Subcutaneous abdominal adipose tissue (tissue), 5 donors: ENCODE measurements at regions not wholly inside any gene's neighbourhood (a gene's known extent, or its start where the extent isn't known, plus 50 kb on each side); places are given as distances from the start of the nearest gene placed in this dataset.
"Not testable (repeated sequence)": the region's sequence is repeated elsewhere in the genome, so short reads cannot be mapped to it uniquely, and the experiment has no call there.

Experiments used
- H3K27ac ChIP-seq: one replicate; pipeline ENCODE4 v1.7.0; 2013; ENCODE audit warnings: low read depth, mild to moderate bottlenecking, inconsistent platforms, low read length, moderate library complexity
- H3K27me3 ChIP-seq, 5 donors: one replicate each; pipeline ENCODE4 v1.7.0; 2013; ENCODE audit warnings: low read length in 5 of 5, inconsistent platforms in 1 of 5; ENCODE audit not compliant: control insufficient read depth in 5 of 5, insufficient read depth in 4 of 5
- H3K36me3 ChIP-seq, 5 donors: one replicate each; pipeline ENCODE4 v1.7.0; 2013; ENCODE audit warnings: low read length in 5 of 5; ENCODE audit not compliant: control insufficient read depth in 5 of 5, insufficient read depth in 5 of 5
- H3K4me1 ChIP-seq, 5 donors: one replicate each; pipeline ENCODE4 v1.7.0; 2013; ENCODE audit warnings: low read length in 5 of 5, mild to moderate bottlenecking in 3 of 5, moderate library complexity in 1 of 5; ENCODE audit not compliant: control insufficient read depth in 5 of 5, insufficient read depth in 5 of 5
- H3K4me3 ChIP-seq, 5 donors: one replicate each; pipeline ENCODE4 v1.7.0; 2013; ENCODE audit warnings: low read length in 5 of 5, low read depth in 1 of 5
- H3K9ac ChIP-seq, 5 donors: one replicate each; pipeline ENCODE4 v1.7.0; 2013; ENCODE audit warnings: low read length in 5 of 5, mild to moderate bottlenecking in 4 of 5, moderate library complexity in 3 of 5
- H3K9me3 ChIP-seq, 5 donors: one replicate each; pipeline ENCODE4 v1.7.0; 2013; ENCODE audit warnings: low read length in 5 of 5; ENCODE audit not compliant: control insufficient read depth in 5 of 5
- donor health status: healthy.
- donor health status: healthy.
- donor health status: healthy.
- donor health status: healthy.
- donor health status: healthy.

DNA sequence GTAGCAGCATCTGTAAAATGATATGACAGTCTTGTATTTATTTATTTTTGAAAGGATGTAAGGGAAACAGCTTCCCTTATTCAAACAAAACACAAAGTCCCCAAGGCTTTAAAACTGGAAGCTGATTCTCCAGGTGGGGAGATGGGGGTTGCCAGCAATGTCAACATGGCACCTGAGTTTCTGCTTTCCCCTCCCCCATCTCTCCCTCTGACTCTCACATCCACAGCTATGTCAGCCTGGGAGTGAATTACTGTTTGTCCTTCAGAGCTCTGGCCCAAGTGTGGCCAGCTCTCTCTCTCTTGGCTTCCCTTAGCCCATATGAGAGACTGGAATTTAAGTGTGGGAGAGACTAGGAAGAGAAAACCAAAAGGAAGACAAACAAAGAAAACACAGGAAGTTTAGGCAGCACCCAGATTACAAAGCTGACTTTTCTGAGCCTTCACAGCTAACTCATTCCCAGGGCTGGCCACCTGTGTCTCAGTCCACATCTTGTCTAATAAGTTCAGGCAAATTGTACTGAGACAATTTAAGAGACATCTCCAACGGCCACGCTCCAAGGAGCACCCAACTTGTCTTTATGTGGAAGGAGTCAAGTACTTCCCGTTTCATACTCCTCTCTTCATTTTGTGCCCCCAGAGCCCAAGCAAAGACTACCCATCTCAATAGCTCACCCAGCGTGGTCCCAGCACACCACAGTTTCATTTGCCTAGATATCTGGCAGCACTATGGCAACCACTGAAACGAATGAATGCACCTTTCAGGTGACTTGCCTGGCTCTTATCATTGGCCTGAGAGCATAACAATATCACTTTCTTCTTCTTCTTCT is 69.2 kb downstream of the SOX9 start:
- H3K4me1 ChIP-seq, result peaks cover 0 to 10% (median 8%) of the 10 kb centered on the region in 5 donors
- no peaks in the 10 kb centered on the region for H3K36me3 ChIP-seq
- peaks cover 0 to 21% (median 7%) of the 10 kb centered on the region in 5 donors for H3K27me3 ChIP-seq
- H3K9ac ChIP-seq, result no peak overlapping the region
- peaks cover 0 to 8% (median 0%) of the 10 kb centered on the region in 5 donors for H3K9me3 ChIP-seq
- H3K4me3 ChIP-seq, result no peak overlapping the region
- H3K27ac ChIP-seq, result no peak overlapping the region

DNA sequence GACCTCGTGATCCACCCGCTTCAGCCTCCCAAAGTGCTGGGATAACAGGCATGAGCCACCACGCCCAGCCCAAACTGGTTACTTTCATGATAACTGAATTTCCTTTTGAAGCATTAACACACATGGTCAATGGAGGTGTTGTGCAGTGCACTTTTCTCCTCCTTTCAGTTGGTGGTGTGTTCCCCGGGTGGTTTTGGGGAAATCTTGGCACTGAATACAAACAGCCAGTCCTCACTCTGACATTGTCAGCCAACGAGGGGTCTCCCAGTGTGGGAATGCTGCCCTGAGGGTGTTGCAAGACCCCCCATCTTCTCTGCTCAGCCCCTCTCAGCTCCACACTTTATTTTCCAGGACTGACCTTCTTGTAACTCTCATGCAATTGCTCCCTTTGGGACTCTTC is 70.5 kb downstream of the SOX9 start:
- H3K9ac ChIP-seq, result no peak overlapping the region
- H3K27me3 ChIP-seq, result peaks cover 0 to 12% (median 7%) of the 10 kb centered on the region in 5 donors
- H3K27ac ChIP-seq, result no peak overlapping the region
- H3K9me3 ChIP-seq, result peaks cover 0 to 8% (median 0%) of the 10 kb centered on the region in 5 donors
- H3K4me3 ChIP-seq, result no peak overlapping the region
- H3K36me3 ChIP-seq, result no peaks in the 10 kb centered on the region
- peaks cover 0 to 10% (median 5%) of the 10 kb centered on the region in 5 donors for H3K4me1 ChIP-seq

DNA sequence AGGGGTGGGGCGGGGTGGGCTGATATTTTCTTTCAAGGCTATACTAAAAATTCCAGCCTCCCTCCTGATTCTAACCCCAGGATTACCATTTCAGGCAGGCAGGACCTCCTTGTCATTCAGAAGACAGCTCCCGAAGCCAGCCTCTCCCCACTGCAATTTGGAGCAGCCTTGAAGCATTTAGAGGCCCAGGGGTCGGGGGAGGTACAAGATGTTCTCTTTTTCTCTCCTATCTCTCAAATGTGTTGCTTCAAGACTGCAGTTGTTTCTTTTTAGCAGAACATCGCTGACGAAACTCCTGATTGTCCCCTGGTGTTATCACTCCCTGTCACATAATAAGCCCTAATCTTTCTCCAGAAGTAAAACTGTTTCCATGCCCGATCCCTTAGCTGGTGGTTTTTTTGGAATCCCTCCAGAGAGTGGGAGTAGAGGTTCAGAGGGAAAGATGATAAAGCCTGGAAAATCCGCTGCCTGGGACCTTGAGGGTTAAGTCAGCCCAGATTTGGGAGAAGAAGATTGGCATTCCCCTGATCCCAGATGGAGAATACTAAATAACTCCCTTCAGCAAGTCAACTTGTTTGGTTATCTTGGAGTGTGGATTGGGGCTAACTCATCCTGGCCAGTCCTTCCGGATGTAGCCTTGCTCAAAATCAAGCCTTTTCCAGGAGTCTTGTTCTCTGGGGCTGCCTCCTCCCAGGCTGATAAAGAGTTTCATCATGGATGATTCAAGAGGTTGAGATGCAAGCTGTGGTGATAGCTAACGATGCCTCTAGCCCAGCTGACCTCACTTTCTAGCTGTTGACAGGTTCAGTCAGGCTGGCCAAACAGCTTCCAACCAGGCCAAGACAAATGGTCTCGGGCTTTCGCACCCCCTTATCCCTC is 71.3 kb downstream of the SOX9 start:
- Histone ChIP-seq H3K27ac (no peak overlapping the region), H3K36me3 (no peaks in the 10 kb centered on the region), H3K9me3 (peaks cover 0 to 8% (median 0%) of the 10 kb centered on the region in 5 donors), H3K4me3 (no peak overlapping the region), H3K27me3 (peaks cover 0 to 12% (median 6%) of the 10 kb centered on the region in 5 donors), H3K9ac (no peak overlapping the region), H3K4me1 (peaks cover 0 to 10% (median 5%) of the 10 kb centered on the region in 5 donors)

DNA sequence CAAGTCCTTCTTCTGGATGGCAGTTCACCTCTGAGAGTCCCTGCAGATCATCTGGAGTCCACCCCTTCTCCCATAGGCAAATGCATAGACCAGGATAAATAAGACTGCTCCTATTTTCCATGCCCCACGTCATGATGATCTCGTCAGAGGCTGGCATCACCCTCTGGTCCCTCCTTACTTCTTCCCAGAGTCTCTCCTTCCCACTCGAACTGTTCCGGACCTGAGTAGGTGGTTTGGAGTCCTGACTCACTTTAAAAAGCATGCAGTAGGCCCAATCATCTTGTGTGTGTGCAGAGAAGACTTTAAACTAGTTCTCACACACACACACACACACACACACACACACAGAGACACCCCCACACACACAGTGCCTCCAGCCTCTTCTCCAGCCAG is 72.0 kb downstream of the SOX9 start:
- Histone ChIP-seq H3K27me3 (peaks cover 0 to 12% (median 0%) of the 10 kb centered on the region in 5 donors), H3K9ac (no peak overlapping the region), H3K4me1 (peaks cover 0 to 8% (median under 1%) of the 10 kb centered on the region in 5 donors), H3K27ac (no peak overlapping the region), H3K4me3 (no peak overlapping the region), H3K36me3 (no peaks in the 10 kb centered on the region), H3K9me3 (peaks cover 0 to 8% (median 0%) of the 10 kb centered on the region in 5 donors)

DNA sequence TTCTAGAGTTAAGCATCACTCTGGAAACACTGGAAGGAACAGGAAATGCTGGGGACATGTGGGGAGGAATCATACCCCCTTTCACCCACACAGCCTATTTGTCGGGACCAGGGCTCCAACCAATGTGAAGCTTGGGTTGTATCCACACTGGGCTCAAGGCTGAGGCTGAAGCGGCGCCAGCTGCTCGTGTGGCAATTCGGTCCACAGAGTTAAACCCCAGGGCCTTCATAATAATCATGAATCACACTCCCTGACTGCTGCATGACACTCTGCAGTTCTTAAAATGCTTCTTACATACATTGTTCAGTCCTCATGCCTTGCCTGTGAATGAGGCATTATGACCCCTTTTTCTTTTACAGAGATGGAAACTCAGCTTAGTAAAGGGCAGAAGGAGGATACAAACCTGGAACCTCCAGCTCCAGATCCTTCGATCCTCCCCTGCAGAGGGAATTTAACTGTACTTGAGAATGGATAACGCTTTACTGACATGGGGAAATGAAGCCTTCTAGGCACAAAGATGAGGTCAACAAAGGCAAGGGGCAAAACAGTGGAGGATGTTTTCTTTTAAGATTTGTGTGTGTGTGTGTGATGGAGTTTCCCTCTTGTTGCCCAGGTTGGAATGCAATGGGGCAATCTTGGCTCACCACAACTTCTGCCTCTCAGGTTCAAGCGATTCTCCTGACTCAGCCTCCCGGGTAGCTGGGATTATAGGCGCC is 72.7 kb downstream of the SOX9 start:
- no peak overlapping the region for H3K4me3 ChIP-seq
- H3K9me3 ChIP-seq, result peaks cover 0 to 8% (median 0%) of the 10 kb centered on the region in 5 donors
- H3K4me1 ChIP-seq, result peaks cover 0 to 8% (median 0%) of the 10 kb centered on the region in 5 donors
- no peak overlapping the region for H3K27ac ChIP-seq
- H3K9ac ChIP-seq, result no peak overlapping the region
- no peaks in the 10 kb centered on the region for H3K36me3 ChIP-seq
- H3K27me3 ChIP-seq, result peaks cover 0 to 12% (median 0%) of the 10 kb centered on the region in 5 donors

DNA sequence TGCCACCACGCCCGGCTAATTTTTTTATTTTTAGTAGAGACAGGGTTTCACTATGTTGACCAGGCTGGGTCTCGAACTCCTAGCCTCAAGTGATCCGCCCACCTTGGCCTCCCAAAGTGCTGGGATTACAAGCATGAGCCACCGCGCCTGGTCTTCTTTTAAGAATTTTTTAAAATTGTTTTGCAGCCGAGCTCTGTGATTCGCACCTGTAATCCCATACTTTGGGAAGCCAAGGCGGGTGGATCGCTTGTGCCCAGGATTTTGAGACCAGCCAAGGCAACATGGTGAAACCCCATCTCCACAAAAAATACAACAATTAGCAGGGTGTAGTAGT is 73.3 kb downstream of the SOX9 start:
- H3K36me3 ChIP-seq, H3K27ac ChIP-seq, H3K9me3 ChIP-seq, H3K4me1 ChIP-seq, H3K9ac ChIP-seq, H3K4me3 ChIP-seq: not testable (repeated sequence)
- H3K27me3 ChIP-seq, result peaks cover 0 to 12% (median 0%) of the 10 kb centered on the region in 5 donors

DNA sequence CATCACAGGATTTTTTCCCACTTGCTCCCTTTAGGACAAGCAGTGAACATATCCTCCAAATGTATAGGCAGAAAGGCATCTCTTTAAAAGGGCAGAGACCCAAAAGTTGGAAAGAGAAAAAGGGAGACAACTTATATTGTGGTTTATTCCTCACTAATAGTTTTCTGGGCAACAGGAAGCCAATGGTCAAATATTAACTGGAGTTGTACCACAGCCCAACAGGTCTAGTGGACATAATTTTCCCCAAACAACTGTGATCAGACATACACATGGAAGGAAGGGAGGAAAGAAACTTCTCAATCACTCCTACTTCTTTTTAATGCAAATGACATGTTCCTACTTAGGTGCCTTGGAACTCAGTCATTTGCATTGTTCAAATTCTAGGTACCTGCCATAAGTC is 78.4 kb downstream of the SOX9 start:
- peaks cover 0 to 7% (median 3%) of the 10 kb centered on the region in 5 donors for H3K27me3 ChIP-seq
- no peak overlapping the region for H3K27ac ChIP-seq
- no peak overlapping the region for H3K9ac ChIP-seq

DNA sequence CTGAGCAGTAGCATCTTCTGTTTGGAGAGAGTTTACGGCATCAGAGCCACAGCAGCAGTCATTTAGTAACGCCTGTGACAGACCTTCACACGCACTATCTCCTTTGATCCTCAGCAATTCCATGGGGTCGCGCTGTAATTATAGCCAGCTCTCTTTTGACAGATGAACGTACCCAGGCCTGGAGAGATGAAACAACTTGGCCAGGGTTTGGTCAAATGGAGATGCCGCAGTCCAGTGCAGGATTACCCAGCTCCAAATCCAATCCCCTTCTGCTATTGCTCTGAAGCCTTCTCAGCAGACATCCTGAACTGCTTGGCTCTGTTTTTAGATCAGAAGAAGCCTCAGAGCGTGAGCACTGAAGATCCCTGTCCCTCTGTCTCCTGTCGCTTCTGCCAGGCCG is 83.9 kb downstream of the SOX9 start:
- peaks cover 0 to 6% (median 0%) of the 10 kb centered on the region in 5 donors for H3K9me3 ChIP-seq
- H3K27me3 ChIP-seq, result peaks cover 0 to 17% (median 6%) of the 10 kb centered on the region in 5 donors
- H3K4me1 ChIP-seq, result no peaks in the 10 kb centered on the region
- no peak overlapping the region for H3K9ac ChIP-seq
- H3K27ac ChIP-seq, result no peak overlapping the region
- no peaks in the 10 kb centered on the region for H3K36me3 ChIP-seq
- H3K4me3 ChIP-seq, result no peak overlapping the region

More for the DNA sequence above, 78.4 kb downstream of the SOX9 start:
- Histone ChIP-seq H3K9me3 (peaks cover 0 to 7% (median 0%) of the 10 kb centered on the region in 5 donors), H3K4me3 (no peak overlapping the region), H3K36me3 (no peaks in the 10 kb centered on the region), H3K4me1 (no peaks in the 10 kb centered on the region)

DNA sequence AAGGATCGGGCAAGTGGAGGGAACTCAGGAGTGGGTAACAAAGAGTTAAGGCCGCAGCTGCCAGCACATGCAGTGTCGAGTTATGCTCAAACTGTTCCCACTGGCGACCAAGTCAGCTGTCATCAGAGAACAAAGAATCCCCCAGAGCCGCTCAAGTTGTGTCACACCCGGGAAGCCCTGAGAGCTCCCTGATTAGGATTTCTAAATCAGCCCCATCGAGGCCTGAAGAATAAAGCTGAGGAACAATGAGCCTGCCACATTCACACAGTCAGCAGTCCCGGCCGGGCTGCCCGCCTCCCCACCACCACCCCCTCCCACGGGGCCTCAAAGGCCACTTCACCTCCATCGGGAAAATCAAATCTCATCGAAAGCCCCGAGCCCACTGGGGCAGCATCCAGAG is 84.5 kb downstream of the SOX9 start:
- peaks cover 0 to 2% (median 0%) of the 10 kb centered on the region in 5 donors for H3K9me3 ChIP-seq
- no peak overlapping the region for H3K27ac ChIP-seq
- no peaks in the 10 kb centered on the region for H3K36me3 ChIP-seq
- no peaks in the 10 kb centered on the region for H3K4me1 ChIP-seq
- H3K9ac ChIP-seq, result no peak overlapping the region
- H3K4me3 ChIP-seq, result no peak overlapping the region
- H3K27me3 ChIP-seq, result peaks cover 0 to 17% (median 6%) of the 10 kb centered on the region in 5 donors
